Right kidney (tissue), 1 donor: ENCODE measurements at regions not wholly inside any gene's neighbourhood (a gene's known extent, or its start where the extent isn't known, plus 50 kb on each side); places are given as distances from the start of the nearest gene placed in this dataset.

ENCODE experiments used
- DNase-seq: peaks from one replicate; pipeline ENCODE4 v3.0.0-alpha.2; 2016

GRCh38 chr5:136686192-136686872 is 321.0 kb upstream of the TRPC7 start:
- peak; percentile 4 for DNase-seq

GRCh38 chr5:136682986-136683385 is 317.6 kb upstream of the TRPC7 start:
- no peak for DNase-seq

GRCh38 chr5:136679233-136679632 is 313.9 kb upstream of the TRPC7 start:
- no peak for DNase-seq

- no peak for DNase-seq
These were observed 311.9 kb upstream of the TRPC7 start for GRCh38 chr5:136677217-136677616.

- no peak for DNase-seq
These were observed 311.3 kb upstream of the TRPC7 start for GRCh38 chr5:136676685-136677084.

GRCh38 chr5:136675769-136676168 is 310.4 kb upstream of the TRPC7 start:
- DNase-seq: no peak

GRCh38 chr5:136674178-136674577 is 308.8 kb upstream of the TRPC7 start:
- DNase-seq: no peak

GRCh38 chr5:136667789-136668188 is 302.4 kb upstream of the TRPC7 start:
- DNase-seq: no peak

- DNase-seq: no peak
These were observed 301.8 kb upstream of the TRPC7 start for GRCh38 chr5:136666970-136667620.

GRCh38 chr5:136665331-136665730 is 300.0 kb upstream of the TRPC7 start:
- DNase-seq: no peak

- no peak for DNase-seq
These were observed 295.7 kb upstream of the TRPC7 start for GRCh38 chr5:136661026-136661425.

- DNase-seq: no peak
These were observed 291.5 kb upstream of the TRPC7 start for GRCh38 chr5:136656811-136657210.

GRCh38 chr5:136655468-136655867 is 290.1 kb upstream of the TRPC7 start:
- no peak for DNase-seq

GRCh38 chr5:136646915-136647314 is 281.6 kb upstream of the TRPC7 start:
- no peak for DNase-seq

GRCh38 chr5:136642976-136643375 is 277.6 kb upstream of the TRPC7 start:
- no peak for DNase-seq

- DNase-seq: no peak
These were observed 274.3 kb upstream of the TRPC7 start for GRCh38 chr5:136639616-136640015.

GRCh38 chr5:136638084-136638483 is 272.7 kb upstream of the TRPC7 start:
- no peak for DNase-seq

GRCh38 chr5:136636001-136636400 is 270.7 kb upstream of the TRPC7 start:
- DNase-seq: no peak

- no peak for DNase-seq
These were observed 265.8 kb upstream of the TRPC7 start for GRCh38 chr5:136631186-136631585.

- DNase-seq: peak; percentile 17
These were observed 263.9 kb upstream of the TRPC7 start for GRCh38 chr5:136629125-136629792.

- no peak for DNase-seq
These were observed 261.2 kb upstream of the TRPC7 start for GRCh38 chr5:136626531-136626930.

- no peak for DNase-seq
These were observed 257.4 kb upstream of the TRPC7 start for GRCh38 chr5:136622747-136623146.

GRCh38 chr5:136621743-136622142 is 256.4 kb upstream of the TRPC7 start:
- no peak for DNase-seq

GRCh38 chr5:136620621-136621020 is 255.3 kb upstream of the TRPC7 start:
- DNase-seq: no peak
